ENCODE measurements at regions not wholly inside any gene's neighbourhood (a gene's known extent, or its start where the extent isn't known, plus 50 kb on each side); places are given as distances from the start of the nearest gene placed in this dataset.

GRCh38 chr11:95595973-95596489 lies 193.6 kb downstream of the FAM76B start:
- ATAC-seq (no peak), DNase-seq (ENCODE audit: low spot score) (no peak)
- no peak for TF ChIP-seq ZNF396 (CRISPR knock-in tag; IDR thresholded peaks at IDR 0.05; ENCODE audit: borderline replicate concordance)
- no peak for TF ChIP-seq ZNF232 (CRISPR knock-in tag; IDR thresholded peaks at IDR 0.05)
- no peak for TF ChIP-seq RELA (CRISPR knock-in tag; IDR thresholded peaks at IDR 0.05; ENCODE audit: borderline replicate concordance)
- no peak for TF ChIP-seq ELF4 (CRISPR knock-in tag; IDR thresholded peaks at IDR 0.05; ENCODE audit: low read depth)
- no peak for TF ChIP-seq SMAD3 (CRISPR knock-in tag; IDR thresholded peaks at IDR 0.05; ENCODE audit: borderline replicate concordance)
- no peak for TF ChIP-seq ZNF512 (CRISPR knock-in tag; IDR thresholded peaks at IDR 0.05; ENCODE audit: borderline replicate concordance)
- no peak for TF ChIP-seq TEAD1 (CRISPR knock-in tag; IDR thresholded peaks at IDR 0.05)
- TF ChIP-seq ZMAT4 (CRISPR knock-in tag; IDR thresholded peaks at IDR 0.05), result no peak
- no peak for TF ChIP-seq ATF1 (CRISPR knock-in tag; IDR thresholded peaks at IDR 0.05)
- TF ChIP-seq, protein P1, sequence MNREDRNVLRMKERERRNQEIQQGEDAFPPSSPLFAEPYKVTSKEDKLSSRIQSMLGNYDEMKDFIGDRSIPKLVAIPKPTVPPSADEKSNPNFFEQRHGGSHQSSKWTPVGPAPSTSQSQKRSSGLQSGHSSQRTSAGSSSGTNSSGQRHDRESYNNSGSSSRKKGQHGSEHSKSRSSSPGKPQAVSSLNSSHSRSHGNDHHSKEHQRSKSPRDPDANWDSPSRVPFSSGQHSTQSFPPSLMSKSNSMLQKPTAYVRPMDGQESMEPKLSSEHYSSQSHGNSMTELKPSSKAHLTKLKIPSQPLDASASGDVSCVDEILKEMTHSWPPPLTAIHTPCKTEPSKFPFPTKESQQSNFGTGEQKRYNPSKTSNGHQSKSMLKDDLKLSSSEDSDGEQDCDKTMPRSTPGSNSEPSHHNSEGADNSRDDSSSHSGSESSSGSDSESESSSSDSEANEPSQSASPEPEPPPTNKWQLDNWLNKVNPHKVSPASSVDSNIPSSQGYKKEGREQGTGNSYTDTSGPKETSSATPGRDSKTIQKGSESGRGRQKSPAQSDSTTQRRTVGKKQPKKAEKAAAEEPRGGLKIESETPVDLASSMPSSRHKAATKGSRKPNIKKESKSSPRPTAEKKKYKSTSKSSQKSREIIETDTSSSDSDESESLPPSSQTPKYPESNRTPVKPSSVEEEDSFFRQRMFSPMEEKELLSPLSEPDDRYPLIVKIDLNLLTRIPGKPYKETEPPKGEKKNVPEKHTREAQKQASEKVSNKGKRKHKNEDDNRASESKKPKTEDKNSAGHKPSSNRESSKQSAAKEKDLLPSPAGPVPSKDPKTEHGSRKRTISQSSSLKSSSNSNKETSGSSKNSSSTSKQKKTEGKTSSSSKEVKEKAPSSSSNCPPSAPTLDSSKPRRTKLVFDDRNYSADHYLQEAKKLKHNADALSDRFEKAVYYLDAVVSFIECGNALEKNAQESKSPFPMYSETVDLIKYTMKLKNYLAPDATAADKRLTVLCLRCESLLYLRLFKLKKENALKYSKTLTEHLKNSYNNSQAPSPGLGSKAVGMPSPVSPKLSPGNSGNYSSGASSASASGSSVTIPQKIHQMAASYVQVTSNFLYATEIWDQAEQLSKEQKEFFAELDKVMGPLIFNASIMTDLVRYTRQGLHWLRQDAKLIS (CRISPR knock-in tag; IDR thresholded peaks at IDR 0.05; ENCODE audit: borderline replicate concordance), result no peak
- no peak for TF ChIP-seq ZNF317 (CRISPR knock-in tag; IDR thresholded peaks at IDR 0.05; ENCODE audit: borderline replicate concordance, low read depth)
- no peak for TF ChIP-seq FOXK1 (CRISPR knock-in tag; IDR thresholded peaks at IDR 0.05)
- Mint-ChIP-seq H3K4me1 (peaks cover 10% of the 10 kb centered on the region), H3K27me3 (ENCODE audit: low read depth) (no peaks in the 10 kb centered on the region), H3K36me3 (no peaks in the 10 kb centered on the region), H3K9me3 (no peaks in the 10 kb centered on the region), H3K4me3 (no peak overlapping the region), H3K27ac (no peak overlapping the region)
- CTCF ChIA-PET, result interaction anchor here (0.6 to 1.3 kb wide), 2 partner anchors 109 to 444 kb away, joined by 3 read pairs; no protein-coding TSS in a partner anchor
- POLR2A ChIA-PET, result no interaction called here

GRCh38 chr11:95595541-95595940 lies 194.0 kb downstream of the FAM76B start:
- Mint-ChIP-seq H3K4me3 (no peak overlapping the region), H3K27ac (no peak overlapping the region)

More at GRCh38 chr11:95595541-95595940, 194.0 kb downstream of the FAM76B start:
- ChIA-PET POLR2A (no interaction called here), CTCF (interaction anchor here (0.6 to 1.3 kb wide), 2 partner anchors 110 to 444 kb away, joined by 3 read pairs; no protein-coding TSS in a partner anchor)
- H3K9me3 Mint-ChIP-seq, result no peaks in the 10 kb centered on the region
- H3K4me1 Mint-ChIP-seq, result peaks cover 10% of the 10 kb centered on the region
- ATAC-seq, result no peak
- H3K27me3 Mint-ChIP-seq (ENCODE audit: low read depth), result no peaks in the 10 kb centered on the region
- no peak for DNase-seq (ENCODE audit: low spot score)
- no peaks in the 10 kb centered on the region for H3K36me3 Mint-ChIP-seq
- TF ChIP-seq E2F5 (CRISPR knock-in tag; IDR thresholded peaks at IDR 0.05) (no peak), PRRX2 (CRISPR knock-in tag; IDR thresholded peaks at IDR 0.05) (no peak), ESRRA (CRISPR knock-in tag; IDR thresholded peaks at IDR 0.05; ENCODE audit: borderline replicate concordance) (no peak), RELA (CRISPR knock-in tag; IDR thresholded peaks at IDR 0.05; ENCODE audit: borderline replicate concordance) (no peak)
- TF ChIP-seq, protein P2, sequence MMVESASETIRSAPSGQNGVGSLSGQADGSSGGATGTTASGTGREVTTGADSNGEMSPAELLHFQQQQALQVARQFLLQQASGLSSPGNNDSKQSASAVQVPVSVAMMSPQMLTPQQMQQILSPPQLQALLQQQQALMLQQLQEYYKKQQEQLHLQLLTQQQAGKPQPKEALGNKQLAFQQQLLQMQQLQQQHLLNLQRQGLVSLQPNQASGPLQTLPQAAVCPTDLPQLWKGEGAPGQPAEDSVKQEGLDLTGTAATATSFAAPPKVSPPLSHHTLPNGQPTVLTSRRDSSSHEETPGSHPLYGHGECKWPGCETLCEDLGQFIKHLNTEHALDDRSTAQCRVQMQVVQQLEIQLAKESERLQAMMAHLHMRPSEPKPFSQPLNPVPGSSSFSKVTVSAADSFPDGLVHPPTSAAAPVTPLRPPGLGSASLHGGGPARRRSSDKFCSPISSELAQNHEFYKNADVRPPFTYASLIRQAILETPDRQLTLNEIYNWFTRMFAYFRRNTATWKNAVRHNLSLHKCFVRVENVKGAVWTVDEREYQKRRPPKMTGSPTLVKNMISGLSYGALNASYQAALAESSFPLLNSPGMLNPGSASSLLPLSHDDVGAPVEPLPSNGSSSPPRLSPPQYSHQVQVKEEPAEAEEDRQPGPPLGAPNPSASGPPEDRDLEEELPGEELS (CRISPR knock-in tag; IDR thresholded peaks at IDR 0.05), result no peak

Data from WTC11 (cell line).